Right lobe of liver (tissue), 6 donors: ENCODE measurements at regions not wholly inside any gene's neighbourhood (a gene's known extent, or its start where the extent isn't known, plus 50 kb on each side); places are given as distances from the start of the nearest gene placed in this dataset.

Experiments used
- ATAC-seq, 4 donors: fragments of 200-7000 bp; cut with Tn5 transposase; one replicate each; pipeline ENCODE4 v1.9.1; 2020; ENCODE audit warnings: mild to moderate bottlenecking in 4 of 4, moderate library complexity in 4 of 4
- DNase-seq, 3 donors: peaks; one replicate each; pipeline ENCODE4 v3.0.0-alpha.2; 2020
- H3K27ac ChIP-seq, 3 donors: fragments of 200-600 bp; one replicate each; pipeline ENCODE4 v1.8.0; 2022
- H3K27me3 ChIP-seq, 2 donors: fragments of 200-600 bp; one replicate each; pipeline ENCODE4 v1.8.0; 2022
- H3K36me3 ChIP-seq, 4 donors: fragments of 200-600 bp; sonication (generic) in 1 of 4; one replicate each; pipeline versions ENCODE4 v1.5.1 to v1.8.0; 2017 to 2022; ENCODE audit warnings: control low read depth in 1 of 4
- H3K4me1 ChIP-seq, 4 donors: fragments of 200-600 bp; sonication (generic) in 1 of 4; one replicate each; pipeline versions ENCODE4 v1.5.1 to v1.8.0; 2017 to 2022; ENCODE audit warnings: control low read depth in 1 of 4
- H3K4me3 ChIP-seq, 3 donors: fragments of 200-600 bp; one replicate each; pipeline ENCODE4 v1.8.0; 2022
- H3K9me3 ChIP-seq, 4 donors: fragments of 200-600 bp; sonication (generic) in 1 of 4; one replicate each; pipeline versions ENCODE4 v1.5.1 to v1.8.0; 2017 to 2022; ENCODE audit warnings: control low read depth in 1 of 4
- CTCF ChIP-seq, 4 donors: fragments of 200-600 bp in 3 of 4; fragments of 450-650 bp in 1 of 4; IDR thresholded peaks; one replicate each; pipeline versions ENCODE4 v1.5.1 to v1.8.0; 2016 to 2022; ENCODE audit warnings: antibody characterized with exemption in 4 of 4, mild to moderate bottlenecking in 2 of 4
- POLR2A ChIP-seq: fragments of 450-650 bp; IDR thresholded peaks from one replicate; pipeline ENCODE4 v1.6.1; 2017; ENCODE audit warnings: antibody characterized with exemption, mild to moderate bottlenecking
- WGBS: methylation state at CpG from one replicate; pipeline ENCODE4 v1.1.6; 2018; ENCODE audit warnings: low coverage, low lambda C conversion rate; ENCODE audit not compliant: insufficient coverage; ENCODE audit errors: missing lambda C conversion rate; 5-methylcytosine and 5-hydroxymethylcytosine counted together
- intact Hi-C, 2 donors: fragments of 100-400 bp; cut with DNase I; formaldehyde crosslinking; loops; one replicate each; pipeline versions ENCODE4 v1.11.2 to v1.14.1; 2022
- donor health status: DM: no; HTN: yes; CAD: no.
- donor health status: DM: no; HTN: no; CAD: no.
- donor health status: DM: no; HTN: no; CAD: no.
- donor health status: DM: no; HTN: yes; CAD: no.
- donor health status: DM: no; HTN: yes; CAD: no.

- no peaks in the 10 kb centered on the region for H3K9me3 ChIP-seq
- 72% methylated on average over 6 of the region's 6 CpGs for WGBS
- intact Hi-C loops: no loop called here
- no peak for DNase-seq
- no peak overlapping the region for H3K27ac ChIP-seq
- no peaks in the 10 kb centered on the region for H3K4me1 ChIP-seq
- H3K4me3 ChIP-seq: no peak overlapping the region
- no peaks in the 10 kb centered on the region for H3K27me3 ChIP-seq
- no peak for ATAC-seq
- H3K36me3 ChIP-seq: no peaks in the 10 kb centered on the region
- TF ChIP-seq CTCF (IDR thresholded peaks at IDR 0.05) (no peak), POLR2A (no peak)
These were observed 292.9 kb downstream of the BAMBI start for GRCh38 chr10:28970231-28970630.

- no peaks in the 10 kb centered on the region for H3K27me3 ChIP-seq
- intact Hi-C loops: no loop called here
- no peaks in the 10 kb centered on the region for H3K4me1 ChIP-seq
These were observed 293.9 kb downstream of the BAMBI start for GRCh38 chr10:28971255-28971654.

GRCh38 chr10:28971764-28972163 is 294.4 kb downstream of the BAMBI start:
- WGBS: 77% methylated on average over 5 of the region's 5 CpGs
- H3K4me3 ChIP-seq: no peak overlapping the region
- intact Hi-C loops: no loop called here
- H3K27ac ChIP-seq: no peak overlapping the region
- H3K36me3 ChIP-seq: no peaks in the 10 kb centered on the region
- ATAC-seq: no peak
- no peak for DNase-seq
- H3K4me1 ChIP-seq: no peaks in the 10 kb centered on the region
- no peaks in the 10 kb centered on the region for H3K27me3 ChIP-seq
- no peak for TF ChIP-seq POLR2A
- H3K9me3 ChIP-seq: no peaks in the 10 kb centered on the region

More at GRCh38 chr10:28971255-28971654, 293.9 kb downstream of the BAMBI start:
- no peak for ATAC-seq
- no peaks in the 10 kb centered on the region for H3K9me3 ChIP-seq
- no peak for DNase-seq
- H3K36me3 ChIP-seq: no peaks in the 10 kb centered on the region
- TF ChIP-seq POLR2A (no peak), CTCF (IDR thresholded peaks at IDR 0.05) (no peak)
- no peak overlapping the region for H3K27ac ChIP-seq
- 91% methylated on average over 6 of the region's 6 CpGs for WGBS
- no peak overlapping the region for H3K4me3 ChIP-seq

- no peaks in the 10 kb centered on the region for H3K27me3 ChIP-seq
- intact Hi-C loops: no loop called here
- no peaks in the 10 kb centered on the region for H3K36me3 ChIP-seq
- no peaks in the 10 kb centered on the region for H3K4me1 ChIP-seq
- no peaks in the 10 kb centered on the region for H3K9me3 ChIP-seq
- DNase-seq: no peak
- no peak overlapping the region for H3K4me3 ChIP-seq
- TF ChIP-seq POLR2A (no peak), CTCF (IDR thresholded peaks at IDR 0.05) (no peak)
- no peak for ATAC-seq
- H3K27ac ChIP-seq: no peak overlapping the region
- whole genome bisulfite sequencing: 76% methylated on average over 7 of the region's 12 CpGs
These were observed 296.1 kb downstream of the BAMBI start for GRCh38 chr10:28973309-28973972.

GRCh38 chr10:28975891-28976531 is 298.7 kb downstream of the BAMBI start:
- peak in 1 of 4 donors; percentile 23 for ATAC-seq
- 46% methylated on average over 9 of the region's 10 CpGs for WGBS
- no peaks in the 10 kb centered on the region for H3K36me3 ChIP-seq
- no peaks in the 10 kb centered on the region for H3K27me3 ChIP-seq
- intact Hi-C loops: no loop called here
- H3K4me3 ChIP-seq: no peak overlapping the region
- no peaks in the 10 kb centered on the region for H3K4me1 ChIP-seq
- H3K27ac ChIP-seq: no peak overlapping the region
- H3K9me3 ChIP-seq: no peaks in the 10 kb centered on the region
- TF ChIP-seq CTCF (IDR thresholded peaks at IDR 0.05) (no peak), POLR2A (no peak)
- no peak for DNase-seq
